Panc1 (cell line): ENCODE measurements at regions not wholly inside any gene's neighbourhood (a gene's known extent, or its start where the extent isn't known, plus 50 kb on each side); places are given as distances from the start of the nearest gene placed in this dataset.

Experiments used
- ATAC-seq: fragments of 200-7000 bp; cut with Tn5 transposase; 2 replicates; pipeline ENCODE4 v1.9.1; 2020; ENCODE audit warnings: mild to moderate bottlenecking, moderate library complexity
- BruUV-seq: library from RNA; stranded (reverse); fragments of 400-500 nt; replicated peaks from 2 replicates; lab custom pipeline; 2021; lab: Mats Ljungman, UMichigan
- CTCF ChIA-PET: fragments of 300-600 bp; sonication (Branson Sonifier 250); formaldehyde crosslinking; loops from one replicate; lab custom pipeline; 2022; ENCODE audit warnings: antibody characterized with exemption; lab: Charles Lee
- POLR2A ChIA-PET: fragments of 300-600 bp; sonication (Branson Sonifier 250); formaldehyde crosslinking; loops from one replicate; lab custom pipeline; 2022; ENCODE audit warnings: antibody characterized with exemption; lab: Charles Lee
- DNase-seq: peaks from one replicate; pipeline ENCODE4 v3.0.0-alpha.2; 2010; ENCODE audit warnings: low read depth, low spot score
- H3K27ac ChIP-seq: 2 replicates; pipeline ENCODE4 v1.5.1; 2011; ENCODE audit warnings: mild to moderate bottlenecking, low read length, inconsistent platforms
- H3K27me3 ChIP-seq: fragments of 200-500 bp; sonication (Bioruptor generic); 2 replicates; pipeline ENCODE4 v1.6.0; 2014; ENCODE audit warnings: low read length, inconsistent platforms; ENCODE audit not compliant: control insufficient read depth, insufficient read depth
- H3K36me3 ChIP-seq: fragments of 200-500 bp; sonication (Bioruptor generic); 2 replicates; pipeline ENCODE4 v1.5.1; 2014; ENCODE audit warnings: inconsistent platforms, mild to moderate bottlenecking, low read length, moderate library complexity; ENCODE audit not compliant: control insufficient read depth, insufficient read depth
- H3K4me1 ChIP-seq: 2 replicates; pipeline ENCODE4 v1.5.1; 2011; ENCODE audit warnings: inconsistent platforms, mild to moderate bottlenecking, low read length, moderate library complexity; ENCODE audit not compliant: control insufficient read depth, insufficient read depth
- H3K4me3 ChIP-seq, 2 experiments: 2 replicates each; pipeline ENCODE4 v1.5.1; 2011 to 2012; ENCODE audit warnings: low read depth in 2 of 2, low read length in 2 of 2, mild to moderate bottlenecking in 2 of 2, inconsistent platforms in 1 of 2, moderate library complexity in 1 of 2
- H3K9me3 ChIP-seq: fragments of 200-500 bp; sonication (Bioruptor generic); 2 replicates; pipeline ENCODE4 v1.5.1; 2014; ENCODE audit warnings: low read depth, mild to moderate bottlenecking, inconsistent platforms, low read length, moderate library complexity; ENCODE audit not compliant: control insufficient read depth, insufficient read depth
- POLR2AphosphoS5 ChIP-seq: IDR thresholded peaks from 2 replicates; pipeline ENCODE4 v1.6.1; 2012; ENCODE audit warnings: mild to moderate bottlenecking, low read depth, low read length, moderate library complexity
- SIN3A ChIP-seq: IDR thresholded peaks from 2 replicates; pipeline ENCODE4 v1.6.1; 2012; ENCODE audit warnings: low read depth, mild to moderate bottlenecking, low read length, moderate library complexity, borderline replicate concordance; ENCODE audit not compliant: insufficient read depth
- TCF7L2 ChIP-seq: IDR thresholded peaks from 2 replicates; pipeline ENCODE4 v1.6.1; 2011; ENCODE audit warnings: mild to moderate bottlenecking, low read depth, low read length, inconsistent platforms
- in situ Hi-C: cut with HindIII; loops from 2 replicates; pipeline ENCODE4 v1.10.0; 2016; ENCODE audit warnings: low sequenced_read_pairs, low pct_unique_long_range_greater_than_20kb
- intact Hi-C: fragments of 100-400 bp; cut with micrococcal nuclease; formaldehyde crosslinking; loops from one replicate; pipeline ENCODE4 v1.10.0; 2022; ENCODE audit not compliant: unreplicated experiment
- TF ChIP-seq, protein P1 (sequence below): fragments of 450-650 bp; IDR thresholded peaks from 2 replicates; pipeline ENCODE4 v1.5.1; 2017; ENCODE audit warnings: mild to moderate bottlenecking
- TF ChIP-seq, protein P2 (sequence below), 2 experiments: IDR thresholded peaks; 2 replicates each; pipeline ENCODE4 v1.6.1; 2011 to 2012; ENCODE audit warnings: low read depth in 2 of 2, control low read depth in 1 of 2, low read length in 1 of 2, mild to moderate bottlenecking in 1 of 2, moderate library complexity in 1 of 2; ENCODE audit not compliant: insufficient read depth in 1 of 2

DNA sequence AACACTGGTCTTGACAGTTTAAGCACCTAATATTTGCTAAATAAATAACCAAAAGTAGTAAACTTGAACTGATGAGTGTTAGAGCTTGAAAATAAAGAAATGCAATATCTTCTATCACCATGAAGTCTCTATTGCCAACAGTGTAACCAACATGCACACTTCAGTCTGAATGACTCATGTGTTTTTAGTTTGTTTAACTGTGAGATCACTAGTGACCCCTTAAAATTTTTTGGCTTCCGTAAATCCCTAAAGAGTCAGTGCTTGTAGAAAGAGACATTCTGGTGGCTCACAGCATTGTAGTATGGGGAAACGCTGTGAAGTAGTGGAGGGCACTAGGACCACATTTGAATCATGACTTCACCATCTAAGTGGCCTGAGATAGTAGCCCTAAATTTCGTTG is 341.1 kb downstream of the PMP22 start:
- ATAC-seq, result no peak

DNA sequence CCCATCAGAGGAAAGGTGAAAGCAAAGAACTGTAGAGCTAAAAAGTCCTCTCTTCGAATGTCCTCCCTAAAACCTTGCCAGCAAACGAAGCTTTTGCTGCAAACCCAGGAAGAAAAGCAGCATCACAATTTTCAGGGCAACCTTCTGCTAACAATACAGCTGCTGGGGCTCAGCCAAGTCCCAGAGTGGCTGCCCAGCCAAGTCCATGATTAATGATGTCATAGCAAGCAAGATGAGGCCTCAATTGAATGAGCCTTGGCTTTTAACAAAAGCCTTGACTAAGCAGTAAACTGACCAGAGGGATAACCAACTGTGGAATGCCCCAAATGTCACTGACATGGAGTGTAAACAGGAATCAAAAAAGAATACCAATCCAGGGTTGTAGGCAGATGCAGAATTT is 342.7 kb downstream of the PMP22 start:
- H3K4me3 ChIP-seq, result no peak overlapping the region
- H3K9me3 ChIP-seq, result no peaks in the 10 kb centered on the region
- no peak for DNase-seq
- no peaks in the 10 kb centered on the region for H3K4me1 ChIP-seq
- intact Hi-C loops, result loop anchor here (10.0 kb wide), 1 partner anchor 618 kb away; the partner anchor contains the start of gene HS3ST3B1
- no peak overlapping the region for H3K27ac ChIP-seq
- in situ Hi-C loops, result no loop called here
- ATAC-seq, result no peak
- H3K27me3 ChIP-seq, result no peaks in the 10 kb centered on the region
- no TSS peak for BruUV-seq
- CTCF ChIA-PET, result no interaction called here
- POLR2A ChIA-PET, result no interaction called here
- no peak for TF ChIP-seq POLR2AphosphoS5
- TF ChIP-seq, protein P1, sequence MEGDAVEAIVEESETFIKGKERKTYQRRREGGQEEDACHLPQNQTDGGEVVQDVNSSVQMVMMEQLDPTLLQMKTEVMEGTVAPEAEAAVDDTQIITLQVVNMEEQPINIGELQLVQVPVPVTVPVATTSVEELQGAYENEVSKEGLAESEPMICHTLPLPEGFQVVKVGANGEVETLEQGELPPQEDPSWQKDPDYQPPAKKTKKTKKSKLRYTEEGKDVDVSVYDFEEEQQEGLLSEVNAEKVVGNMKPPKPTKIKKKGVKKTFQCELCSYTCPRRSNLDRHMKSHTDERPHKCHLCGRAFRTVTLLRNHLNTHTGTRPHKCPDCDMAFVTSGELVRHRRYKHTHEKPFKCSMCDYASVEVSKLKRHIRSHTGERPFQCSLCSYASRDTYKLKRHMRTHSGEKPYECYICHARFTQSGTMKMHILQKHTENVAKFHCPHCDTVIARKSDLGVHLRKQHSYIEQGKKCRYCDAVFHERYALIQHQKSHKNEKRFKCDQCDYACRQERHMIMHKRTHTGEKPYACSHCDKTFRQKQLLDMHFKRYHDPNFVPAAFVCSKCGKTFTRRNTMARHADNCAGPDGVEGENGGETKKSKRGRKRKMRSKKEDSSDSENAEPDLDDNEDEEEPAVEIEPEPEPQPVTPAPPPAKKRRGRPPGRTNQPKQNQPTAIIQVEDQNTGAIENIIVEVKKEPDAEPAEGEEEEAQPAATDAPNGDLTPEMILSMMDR, result no peak
- no peak for TF ChIP-seq TCF7L2
- TF ChIP-seq, protein P2, sequence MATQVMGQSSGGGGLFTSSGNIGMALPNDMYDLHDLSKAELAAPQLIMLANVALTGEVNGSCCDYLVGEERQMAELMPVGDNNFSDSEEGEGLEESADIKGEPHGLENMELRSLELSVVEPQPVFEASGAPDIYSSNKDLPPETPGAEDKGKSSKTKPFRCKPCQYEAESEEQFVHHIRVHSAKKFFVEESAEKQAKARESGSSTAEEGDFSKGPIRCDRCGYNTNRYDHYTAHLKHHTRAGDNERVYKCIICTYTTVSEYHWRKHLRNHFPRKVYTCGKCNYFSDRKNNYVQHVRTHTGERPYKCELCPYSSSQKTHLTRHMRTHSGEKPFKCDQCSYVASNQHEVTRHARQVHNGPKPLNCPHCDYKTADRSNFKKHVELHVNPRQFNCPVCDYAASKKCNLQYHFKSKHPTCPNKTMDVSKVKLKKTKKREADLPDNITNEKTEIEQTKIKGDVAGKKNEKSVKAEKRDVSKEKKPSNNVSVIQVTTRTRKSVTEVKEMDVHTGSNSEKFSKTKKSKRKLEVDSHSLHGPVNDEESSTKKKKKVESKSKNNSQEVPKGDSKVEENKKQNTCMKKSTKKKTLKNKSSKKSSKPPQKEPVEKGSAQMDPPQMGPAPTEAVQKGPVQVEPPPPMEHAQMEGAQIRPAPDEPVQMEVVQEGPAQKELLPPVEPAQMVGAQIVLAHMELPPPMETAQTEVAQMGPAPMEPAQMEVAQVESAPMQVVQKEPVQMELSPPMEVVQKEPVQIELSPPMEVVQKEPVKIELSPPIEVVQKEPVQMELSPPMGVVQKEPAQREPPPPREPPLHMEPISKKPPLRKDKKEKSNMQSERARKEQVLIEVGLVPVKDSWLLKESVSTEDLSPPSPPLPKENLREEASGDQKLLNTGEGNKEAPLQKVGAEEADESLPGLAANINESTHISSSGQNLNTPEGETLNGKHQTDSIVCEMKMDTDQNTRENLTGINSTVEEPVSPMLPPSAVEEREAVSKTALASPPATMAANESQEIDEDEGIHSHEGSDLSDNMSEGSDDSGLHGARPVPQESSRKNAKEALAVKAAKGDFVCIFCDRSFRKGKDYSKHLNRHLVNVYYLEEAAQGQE (IDR thresholded peaks at IDR 0.05; ENCODE audit: insufficient read depth in 1 of 2, low read depth in 2 of 2, low read length in 1 of 2), result no peak
- no peak for TF ChIP-seq SIN3A
- no peaks in the 10 kb centered on the region for H3K36me3 ChIP-seq

More for the DNA sequence above, 341.1 kb downstream of the PMP22 start:
- H3K27me3 ChIP-seq, result no peaks in the 10 kb centered on the region
- ChIA-PET CTCF (no interaction called here), POLR2A (no interaction called here)
- no peaks in the 10 kb centered on the region for H3K9me3 ChIP-seq
- no peak for DNase-seq
- no TSS peak for BruUV-seq
- no peaks in the 10 kb centered on the region for H3K36me3 ChIP-seq
- H3K4me3 ChIP-seq, result no peak overlapping the region
- no peaks in the 10 kb centered on the region for H3K4me1 ChIP-seq
- intact Hi-C loops (loop anchor here (10.0 kb wide), 1 partner anchor 619 kb away; the partner anchor contains the start of gene HS3ST3B1), in situ Hi-C loops (no loop called here)
- no peak overlapping the region for H3K27ac ChIP-seq
- TF ChIP-seq TCF7L2 (no peak), POLR2AphosphoS5 (no peak), SIN3A (no peak)
- TF ChIP-seq, protein P2 (IDR thresholded peaks at IDR 0.05; ENCODE audit: insufficient read depth in 1 of 2, low read depth in 2 of 2, low read length in 1 of 2), result no peak
- TF ChIP-seq, protein P1, result no peak
